Dendritic cell treated with granulocyte-macrophage colony-stimulating factor and Interleukin-4, amounts not matched to agents 40 ng/mL and 50 ng/mL, for 4 days (primary cell): ENCODE measurements at regions not wholly inside any gene's neighbourhood (a gene's known extent, or its start where the extent isn't known, plus 50 kb on each side); places are given as distances from the start of the nearest gene placed in this dataset.
A peak's percentile ranks its signal among the peaks of the same experiment; 100 is the strongest.

Experiments
- H3K27ac Mint-ChIP-seq: one replicate; pipeline ENCODE4 v1.8.0; 2022; ENCODE audit warnings: mild to moderate bottlenecking, mixed read lengths
- H3K27me3 Mint-ChIP-seq: one replicate; pipeline ENCODE4 v1.8.0; 2022; ENCODE audit warnings: mild to moderate bottlenecking, mixed read lengths
- H3K36me3 Mint-ChIP-seq: one replicate; pipeline ENCODE4 v1.8.0; 2022; ENCODE audit warnings: low read depth, mixed read lengths
- H3K4me1 Mint-ChIP-seq: one replicate; pipeline ENCODE4 v1.8.0; 2022; ENCODE audit warnings: low read depth, mixed read lengths
- H3K4me3 Mint-ChIP-seq: one replicate; pipeline ENCODE4 v1.8.0; 2022; ENCODE audit warnings: mild to moderate bottlenecking, moderate library complexity, mixed read lengths
- H3K9me3 Mint-ChIP-seq: one replicate; pipeline ENCODE4 v1.8.0; 2022; ENCODE audit warnings: mixed read lengths
- intact Hi-C: fragments of 100-400 bp; cut with micrococcal nuclease; formaldehyde crosslinking; loops from one replicate; pipeline ENCODE4 v1.15.0; 2022

DNA sequence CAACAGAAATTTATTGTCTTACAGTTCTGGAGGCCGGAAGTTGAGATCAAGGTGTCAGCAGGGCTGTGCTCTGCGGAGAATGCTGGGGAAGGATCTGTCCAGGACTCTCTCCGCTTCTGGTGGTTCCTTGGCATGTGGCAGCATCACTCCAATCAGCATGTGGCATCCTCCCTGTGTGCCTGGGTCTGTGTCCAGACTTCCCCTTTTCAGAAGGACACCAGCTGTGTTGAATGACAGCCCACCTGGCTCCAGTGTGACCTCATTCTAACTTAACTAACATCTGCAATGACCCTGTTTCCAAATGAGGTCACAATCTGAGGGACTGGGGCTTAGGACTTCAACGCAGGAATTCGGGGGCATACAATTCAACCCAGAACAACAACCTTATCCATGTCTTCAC, 141.9 kb downstream of the BMS1 start:
- Mint-ChIP-seq H3K27me3 (peaks cover 2% of the 10 kb centered on the region), H3K36me3 (no peaks in the 10 kb centered on the region), H3K4me1 (no peaks in the 10 kb centered on the region), H3K4me3 (no peak overlapping the region), H3K27ac (no peak overlapping the region), H3K9me3 (no peaks in the 10 kb centered on the region)
- intact Hi-C loops = no loop called here

DNA sequence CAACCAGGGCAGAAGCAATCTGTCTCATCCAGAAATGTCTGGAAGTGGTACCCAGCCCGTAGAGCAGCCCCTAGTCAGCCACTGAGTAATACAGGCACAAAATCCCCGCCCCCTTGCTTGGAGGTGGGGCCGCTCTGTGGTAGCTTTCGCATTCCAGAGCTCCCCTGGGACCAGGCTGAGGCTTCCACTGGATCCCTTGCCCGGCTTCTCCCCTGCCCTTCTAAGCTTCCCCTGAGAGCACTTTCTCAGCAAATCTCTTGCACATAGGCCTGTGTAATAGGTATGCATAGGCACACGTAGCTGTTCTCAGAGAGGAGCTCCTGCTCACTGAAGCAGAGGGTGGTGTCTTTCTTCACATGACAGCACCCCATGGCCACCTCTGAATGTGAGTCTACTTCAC, 144.2 kb downstream of the BMS1 start:
- Mint-ChIP-seq H3K27me3 (peaks cover 7% of the 10 kb centered on the region), H3K36me3 (no peaks in the 10 kb centered on the region), H3K4me3 (no peak overlapping the region), H3K9me3 (no peaks in the 10 kb centered on the region), H3K27ac (no peak overlapping the region), H3K4me1 (no peaks in the 10 kb centered on the region)
- intact Hi-C loops = no loop called here

DNA sequence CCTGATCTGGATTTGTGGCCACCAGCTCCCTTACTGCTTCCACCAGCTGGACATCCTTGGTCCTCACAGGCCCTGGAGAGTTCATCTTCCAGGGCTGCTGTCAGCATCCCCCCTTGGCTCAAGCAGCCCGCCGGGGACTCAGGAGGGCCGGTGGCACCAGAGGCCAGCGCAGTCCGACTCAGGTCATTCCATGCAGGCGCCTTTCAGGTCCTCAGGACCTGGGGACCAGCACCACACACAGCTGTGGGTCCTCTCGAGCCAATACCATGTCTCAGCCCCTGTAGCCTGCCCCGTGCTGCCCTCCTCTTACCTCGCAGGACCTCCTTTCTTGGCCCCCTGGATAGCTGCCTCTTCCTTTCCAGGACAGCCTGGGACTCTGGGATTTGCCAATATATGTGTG, 145.5 kb downstream of the BMS1 start:
- no peak overlapping the region for H3K27ac Mint-ChIP-seq
- intact Hi-C loops = no loop called here
- H3K27me3 Mint-ChIP-seq = peaks cover 16% of the 10 kb centered on the region
- H3K4me1 Mint-ChIP-seq = peaks cover 8% of the 10 kb centered on the region
- no peaks in the 10 kb centered on the region for H3K9me3 Mint-ChIP-seq
- no peak overlapping the region for H3K4me3 Mint-ChIP-seq
- no peaks in the 10 kb centered on the region for H3K36me3 Mint-ChIP-seq

DNA sequence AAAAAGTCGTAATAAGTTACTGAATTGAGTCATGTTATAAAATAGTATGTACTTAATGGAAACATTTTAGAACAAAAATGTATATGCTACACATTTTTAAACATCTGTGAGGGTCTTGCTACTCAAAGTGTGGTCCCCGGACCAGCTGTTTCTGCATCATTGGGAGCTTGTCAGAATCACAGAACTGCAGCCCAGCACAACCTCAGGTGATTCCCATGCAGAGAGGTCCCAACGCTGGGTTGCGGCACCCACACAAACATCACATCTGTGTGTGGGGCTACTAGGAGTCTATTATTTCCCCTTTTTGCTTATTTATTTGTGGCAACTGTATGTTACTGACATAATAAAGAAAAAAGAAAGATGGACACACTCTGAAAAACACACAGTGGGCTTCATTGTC, 146.6 kb downstream of the BMS1 start:
- Mint-ChIP-seq H3K9me3 (no peaks in the 10 kb centered on the region), H3K27ac (no peak overlapping the region), H3K36me3 (no peaks in the 10 kb centered on the region), H3K4me3 (no peak overlapping the region), H3K27me3 (peaks cover 28% of the 10 kb centered on the region), H3K4me1 (peaks cover 19% of the 10 kb centered on the region)
- intact Hi-C loops = no loop called here

DNA sequence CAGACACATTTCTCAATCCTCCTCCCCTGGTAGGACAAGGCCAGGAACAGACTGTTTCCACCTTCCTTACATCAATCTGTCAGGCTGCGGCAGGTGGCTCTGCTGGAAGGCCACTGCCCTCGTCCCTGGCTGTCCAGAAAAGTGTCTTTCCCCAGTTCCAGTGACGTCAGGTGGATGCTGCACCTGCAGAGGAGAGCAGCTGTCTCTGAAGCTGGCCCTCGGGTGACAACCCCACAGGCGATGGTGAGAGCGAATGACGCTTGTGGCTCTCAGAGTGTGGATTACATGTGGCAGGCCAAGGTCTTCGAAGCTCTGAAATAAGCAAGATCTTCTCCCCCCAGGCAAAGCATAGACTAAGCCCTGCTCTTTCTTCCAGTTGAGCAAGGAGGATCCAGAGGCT, 146.9 kb upstream of the RET start:
- peaks cover 26% of the 10 kb centered on the region for H3K4me1 Mint-ChIP-seq
- peaks cover 33% of the 10 kb centered on the region for H3K27me3 Mint-ChIP-seq
- no peak overlapping the region for H3K4me3 Mint-ChIP-seq
- no peak overlapping the region for H3K27ac Mint-ChIP-seq
- H3K36me3 Mint-ChIP-seq = no peaks in the 10 kb centered on the region
- no peaks in the 10 kb centered on the region for H3K9me3 Mint-ChIP-seq
- intact Hi-C loops = no loop called here

DNA sequence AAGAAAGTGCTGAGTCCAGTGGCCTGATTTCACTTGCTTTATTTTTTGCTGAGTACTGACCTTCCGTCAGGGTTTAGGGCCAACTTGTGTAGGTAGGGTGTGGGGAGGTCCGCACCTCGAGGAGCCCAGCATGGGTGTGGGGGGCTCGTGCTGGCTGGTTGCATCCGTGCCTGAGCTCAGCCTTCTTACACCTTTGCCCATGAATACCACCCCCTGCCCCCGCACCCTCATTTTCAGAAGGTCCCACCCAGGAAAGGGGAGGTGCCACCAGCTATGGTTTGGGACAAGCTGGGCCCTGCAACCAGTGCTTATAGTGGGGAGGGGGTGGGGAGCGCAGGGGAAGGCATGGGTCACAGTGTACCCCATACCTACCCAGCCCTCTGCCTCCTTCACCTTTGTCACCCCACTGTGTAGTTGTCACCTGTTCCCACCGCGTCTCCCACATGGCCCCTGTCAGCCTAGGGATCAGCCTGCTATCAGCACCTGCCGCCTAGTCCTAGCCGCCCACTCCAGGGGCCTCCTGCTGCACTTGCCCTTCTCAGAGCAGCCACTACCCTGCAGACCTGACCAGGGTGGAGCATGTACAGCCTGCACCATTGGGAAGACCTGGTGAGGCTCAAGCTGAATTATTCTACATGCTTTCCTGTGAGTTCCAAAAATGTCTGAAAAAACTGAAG, 146.2 kb upstream of the RET start:
- peaks cover 39% of the 10 kb centered on the region for H3K27me3 Mint-ChIP-seq

DNA sequence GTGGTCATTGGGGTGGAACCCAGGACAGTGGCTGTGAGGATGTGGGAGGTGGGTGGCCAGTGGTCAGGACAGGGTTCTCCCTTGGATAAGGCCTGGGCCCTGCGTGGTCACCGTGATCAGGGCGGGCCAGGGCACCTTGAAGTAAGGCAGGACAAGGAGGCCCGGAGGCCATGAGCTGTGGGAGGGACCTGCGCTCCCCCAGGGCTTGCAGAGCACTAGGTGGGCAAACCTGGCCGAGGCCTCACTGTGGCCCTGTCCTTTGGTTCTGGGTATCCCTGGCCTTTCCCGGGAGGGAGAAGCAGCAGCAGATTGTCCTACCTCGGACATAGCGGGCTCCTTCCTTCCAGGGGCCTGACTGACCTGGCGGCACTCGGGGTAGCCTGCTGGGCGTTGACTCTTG, 144.8 kb upstream of the RET start:
- H3K4me3 Mint-ChIP-seq = no peak overlapping the region
- peaks cover 39% of the 10 kb centered on the region for H3K27me3 Mint-ChIP-seq
- no peaks in the 10 kb centered on the region for H3K36me3 Mint-ChIP-seq
- no peaks in the 10 kb centered on the region for H3K9me3 Mint-ChIP-seq
- no peak overlapping the region for H3K27ac Mint-ChIP-seq
- H3K4me1 Mint-ChIP-seq = peaks cover 26% of the 10 kb centered on the region
- intact Hi-C loops = no loop called here

More for the DNA sequence above, 146.2 kb upstream of the RET start:
- H3K27ac Mint-ChIP-seq = no peak overlapping the region
- H3K4me1 Mint-ChIP-seq = peaks cover 26% of the 10 kb centered on the region
- H3K9me3 Mint-ChIP-seq = no peaks in the 10 kb centered on the region
- no peaks in the 10 kb centered on the region for H3K36me3 Mint-ChIP-seq
- intact Hi-C loops = no loop called here
- no peak overlapping the region for H3K4me3 Mint-ChIP-seq

DNA sequence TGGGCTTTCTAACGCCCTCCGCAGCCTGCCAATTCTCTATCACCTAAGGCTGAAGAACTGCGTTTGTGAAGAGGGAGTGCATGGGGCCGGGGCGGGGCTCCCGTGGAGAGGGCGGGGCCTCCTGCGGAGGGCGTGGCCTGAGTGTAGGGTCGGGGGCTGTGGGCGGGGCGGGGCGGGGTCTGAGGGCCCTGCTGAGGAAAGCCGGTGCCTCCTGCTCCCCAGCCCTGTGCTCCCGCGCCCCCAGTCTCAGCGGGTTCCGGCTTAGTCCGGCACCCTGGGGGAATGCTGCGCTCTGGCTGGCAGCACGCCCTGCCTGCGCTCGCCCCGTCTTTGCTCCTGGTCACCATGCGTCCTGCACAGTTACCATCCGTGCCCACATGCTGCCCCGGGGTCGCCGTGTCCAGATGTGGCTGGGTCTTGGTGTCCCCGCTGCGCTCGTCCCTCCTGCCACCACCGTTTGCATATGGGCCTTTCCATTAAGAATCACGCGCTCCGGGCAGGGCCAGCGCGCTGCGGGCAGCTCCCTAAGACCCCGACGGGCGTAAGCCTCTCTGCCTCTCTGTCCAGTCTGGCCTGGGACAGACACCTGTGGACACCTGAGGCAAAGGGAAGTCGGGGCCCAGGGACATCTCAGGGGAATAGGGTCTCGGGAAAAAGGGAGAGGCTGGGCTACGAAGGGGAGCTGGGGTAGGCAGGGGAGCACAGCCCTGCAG, 144.0 kb upstream of the RET start:
- no peak overlapping the region for H3K27ac Mint-ChIP-seq

DNA sequence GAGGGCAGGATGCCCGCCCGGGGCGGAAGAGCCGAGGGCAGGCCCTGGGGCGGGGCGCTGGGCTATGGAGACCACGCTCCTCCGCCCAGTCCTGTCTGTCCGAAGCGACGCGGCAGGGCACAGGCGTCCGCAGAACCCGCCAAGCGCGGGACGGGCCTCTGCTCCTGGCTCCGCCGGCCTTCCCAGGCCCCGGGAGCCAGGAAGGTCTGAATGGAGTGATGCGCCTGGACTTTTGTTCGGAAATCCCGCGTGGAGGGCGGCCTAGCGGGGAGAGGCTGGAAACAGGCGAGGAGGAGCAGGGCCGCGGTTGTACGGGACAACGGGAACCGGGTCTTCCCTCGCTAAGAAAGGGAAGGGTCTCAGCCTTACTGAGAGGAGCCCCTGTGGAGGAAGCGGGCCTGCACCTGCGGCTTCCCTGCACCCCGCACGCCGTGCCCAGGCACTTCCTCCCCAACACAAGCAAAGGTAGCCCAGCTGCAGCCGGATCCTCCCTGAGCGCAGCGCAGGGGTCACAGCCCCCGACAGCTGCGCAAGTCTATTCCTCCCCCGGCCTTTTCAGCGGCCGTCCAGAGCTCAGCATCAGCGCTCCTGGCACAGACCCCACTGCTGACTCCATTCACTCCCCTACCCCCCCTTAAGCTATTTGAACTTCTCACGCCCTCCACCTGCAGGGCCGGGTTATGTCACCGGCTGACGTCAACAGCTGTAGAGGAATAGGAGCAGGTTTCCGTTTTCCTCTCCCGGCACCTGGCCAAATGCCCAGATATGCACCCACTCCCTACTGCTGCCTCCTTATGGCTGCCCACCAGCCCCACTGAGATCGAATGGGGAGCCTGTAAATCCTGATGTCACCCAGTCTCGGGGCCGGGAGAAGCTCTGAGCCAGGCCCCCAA, 143.2 kb upstream of the RET start:
- H3K27me3 Mint-ChIP-seq = peaks cover 37% of the 10 kb centered on the region
- H3K36me3 Mint-ChIP-seq = no peaks in the 10 kb centered on the region
- H3K4me3 Mint-ChIP-seq = peak overlapping the region; percentile 62

More for the DNA sequence above, 144.0 kb upstream of the RET start:
- Mint-ChIP-seq H3K4me3 (peak overlapping the region; percentile 62), H3K4me1 (peaks cover 26% of the 10 kb centered on the region), H3K27me3 (peaks cover 37% of the 10 kb centered on the region), H3K9me3 (no peaks in the 10 kb centered on the region), H3K36me3 (no peaks in the 10 kb centered on the region)
- intact Hi-C loops = no loop called here

DNA sequence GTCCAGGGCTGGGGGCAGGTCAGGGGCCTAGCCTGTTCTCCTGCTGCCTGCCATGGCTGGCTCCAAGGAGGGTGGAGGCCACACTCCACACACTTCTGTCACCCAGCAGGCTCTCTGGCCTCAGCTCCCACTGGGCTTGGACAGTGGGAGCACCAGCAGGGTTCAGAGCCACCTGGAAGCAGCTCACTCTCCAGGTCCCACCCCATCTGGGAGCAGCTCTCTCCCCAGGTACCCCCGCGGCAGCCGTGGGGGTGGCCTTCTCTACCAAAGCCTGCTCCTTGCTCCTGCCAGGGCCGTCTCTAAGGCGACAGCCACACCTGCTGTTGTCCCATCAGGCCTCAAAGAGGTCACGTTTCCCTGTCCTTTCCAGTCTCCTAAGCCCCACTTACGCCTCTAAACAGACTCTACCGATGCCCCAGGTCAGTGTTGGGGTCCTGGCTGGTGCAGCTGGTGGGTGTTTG, 142.5 kb upstream of the RET start:
- Mint-ChIP-seq H3K27ac (no peak overlapping the region), H3K27me3 (peaks cover 37% of the 10 kb centered on the region), H3K4me3 (no peak overlapping the region), H3K4me1 (peaks cover 26% of the 10 kb centered on the region), H3K9me3 (no peaks in the 10 kb centered on the region), H3K36me3 (no peaks in the 10 kb centered on the region)
- intact Hi-C loops = no loop called here

More for the DNA sequence above, 143.2 kb upstream of the RET start:
- H3K9me3 Mint-ChIP-seq = no peaks in the 10 kb centered on the region
- intact Hi-C loops = no loop called here
- peaks cover 26% of the 10 kb centered on the region for H3K4me1 Mint-ChIP-seq
- no peak overlapping the region for H3K27ac Mint-ChIP-seq

DNA sequence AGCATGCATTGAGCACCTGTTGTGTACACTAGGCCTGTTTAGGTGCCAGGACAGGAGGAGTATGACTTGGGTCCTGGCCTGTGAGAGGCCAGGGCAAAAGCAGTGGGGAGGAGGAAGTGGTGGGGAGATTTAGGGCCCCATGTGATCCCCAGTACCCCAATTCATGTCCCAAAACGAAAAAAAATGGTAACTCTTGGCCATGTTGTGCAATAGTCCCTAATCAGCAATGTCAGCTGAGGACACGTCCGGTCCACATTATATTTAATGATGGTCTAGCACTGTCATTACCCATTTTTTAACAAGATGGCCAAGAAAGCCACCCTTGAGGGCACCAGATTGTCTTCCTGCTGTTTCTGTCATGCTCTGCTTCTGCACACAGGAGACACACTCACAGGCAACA, 142.0 kb upstream of the RET start:
- H3K9me3 Mint-ChIP-seq = no peaks in the 10 kb centered on the region
- H3K4me1 Mint-ChIP-seq = peaks cover 26% of the 10 kb centered on the region
- H3K27ac Mint-ChIP-seq = no peak overlapping the region
- peaks cover 37% of the 10 kb centered on the region for H3K27me3 Mint-ChIP-seq
- no peaks in the 10 kb centered on the region for H3K36me3 Mint-ChIP-seq
- H3K4me3 Mint-ChIP-seq = no peak overlapping the region
- intact Hi-C loops = no loop called here

DNA sequence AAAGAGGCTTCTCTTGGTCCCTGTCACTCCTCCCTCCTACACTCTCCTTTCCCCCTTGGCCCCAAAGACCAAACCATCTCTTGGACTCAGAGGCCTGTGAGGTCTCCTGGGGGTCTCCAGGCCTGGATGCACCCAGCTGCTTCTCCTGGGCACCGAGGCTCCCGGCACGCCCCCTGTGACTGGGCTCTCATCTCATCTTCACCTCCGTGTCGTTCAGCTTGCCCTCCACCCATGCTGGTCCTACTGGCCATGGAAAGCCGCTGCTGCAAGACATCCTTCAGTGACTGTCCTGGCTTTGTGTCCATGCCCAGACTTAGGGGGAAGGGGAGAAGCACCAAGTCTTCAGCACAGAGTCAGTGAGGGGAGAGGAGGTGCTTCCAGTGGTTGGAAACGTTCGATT, 141.4 kb upstream of the RET start:
- Mint-ChIP-seq H3K27me3 (peaks cover 37% of the 10 kb centered on the region), H3K27ac (no peak overlapping the region), H3K4me3 (no peak overlapping the region), H3K36me3 (no peaks in the 10 kb centered on the region), H3K4me1 (peaks cover 26% of the 10 kb centered on the region), H3K9me3 (no peaks in the 10 kb centered on the region)
- intact Hi-C loops = no loop called here

DNA sequence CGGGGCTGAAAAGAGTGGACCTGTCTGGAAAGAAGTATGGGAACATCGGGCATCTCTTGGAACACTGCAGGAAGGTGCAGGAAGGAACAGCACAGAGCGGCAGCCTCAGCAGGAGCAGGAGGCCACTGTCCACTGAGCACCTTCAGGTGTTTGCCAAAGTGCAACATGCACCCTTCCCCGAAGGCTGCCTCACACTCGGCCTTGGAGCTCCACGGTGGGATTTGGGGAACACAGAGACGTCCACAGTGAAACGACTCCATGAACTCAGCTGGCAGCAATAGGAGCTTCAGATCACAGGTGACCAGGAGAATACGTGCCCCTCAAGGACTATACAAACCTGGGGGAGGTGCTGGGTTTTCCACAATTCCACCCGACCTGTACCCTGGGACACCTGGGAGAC, 140.3 kb upstream of the RET start:
- Mint-ChIP-seq H3K27me3 (peaks cover 36% of the 10 kb centered on the region), H3K27ac (no peak overlapping the region), H3K4me1 (peaks cover 35% of the 10 kb centered on the region), H3K36me3 (no peaks in the 10 kb centered on the region), H3K4me3 (no peak overlapping the region), H3K9me3 (no peaks in the 10 kb centered on the region)
- intact Hi-C loops = no loop called here

DNA sequence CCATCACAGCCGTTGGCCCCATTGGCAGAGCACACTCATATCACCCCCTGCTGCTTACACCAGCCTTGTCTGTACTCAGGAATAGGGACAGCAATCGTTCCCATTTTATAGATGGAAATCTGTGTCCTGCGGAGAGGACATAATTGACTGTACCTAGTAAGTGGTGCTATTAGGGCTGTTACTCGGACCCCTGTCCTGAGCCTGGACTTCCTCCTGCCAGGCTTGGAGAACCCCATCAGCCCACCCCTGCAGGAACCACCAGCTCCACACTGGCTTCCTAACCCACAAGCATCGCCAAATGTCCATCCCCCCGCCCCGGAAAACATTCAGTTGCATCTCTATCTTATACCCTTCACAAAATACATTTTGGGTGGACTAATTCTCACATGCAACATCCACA, 139.8 kb upstream of the RET start:
- no peak overlapping the region for H3K4me3 Mint-ChIP-seq
- H3K27ac Mint-ChIP-seq = no peak overlapping the region
- H3K9me3 Mint-ChIP-seq = no peaks in the 10 kb centered on the region
- intact Hi-C loops = no loop called here
- H3K36me3 Mint-ChIP-seq = no peaks in the 10 kb centered on the region
- H3K27me3 Mint-ChIP-seq = peaks cover 32% of the 10 kb centered on the region
- peaks cover 37% of the 10 kb centered on the region for H3K4me1 Mint-ChIP-seq
